ENCODE measurements at regions not wholly inside any gene's neighbourhood (a gene's known extent, or its start where the extent isn't known, plus 50 kb on each side); places are given as distances from the start of the nearest gene placed in this dataset.

- no peak for DNase-seq (ENCODE audit: low spot score)
- CTCF ChIA-PET (ENCODE audit: unreplicated experiment), result no interaction called here
- Histone ChIP-seq H3K27ac (ENCODE audit: low read depth, low read length, poor library complexity, severe bottlenecking) (no peak overlapping the region), H3K9me2 (ENCODE audit: insufficient read depth, low read length) (no peaks in the 10 kb centered on the region), H3K4me3 (ENCODE audit: low read depth, low read length, poor library complexity, severe bottlenecking) (no peak overlapping the region), H3K79me2 (ENCODE audit: insufficient read depth, low read depth, low read length) (no peaks in the 10 kb centered on the region), H3K4me1 (ENCODE audit: insufficient read depth, low read length, poor library complexity, severe bottlenecking) (no peaks in the 10 kb centered on the region), H2AFZ (ENCODE audit: low read length) (no peak overlapping the region), H3K36me3 (ENCODE audit: insufficient read depth, low read length) (no peaks in the 10 kb centered on the region), H4K20me1 (ENCODE audit: insufficient read depth, low read length) (no peaks in the 10 kb centered on the region), H3K9me3 (ENCODE audit: low read length) (no peaks in the 10 kb centered on the region), H3K4me2 (ENCODE audit: low read length) (no peak overlapping the region)
- POLR2A ChIA-PET, result interaction anchor here (0.7 kb wide), 1 partner anchor 1223 kb away, joined by 4 read pairs; no protein-coding TSS in a partner anchor
- no TSS peak for BruUV-seq (replicated peaks)
- TF ChIP-seq CTCF (conservative IDR thresholded peaks at IDR 0.05; ENCODE audit: low read length) (no peak), EZH2phosphoT487 (IDR thresholded peaks at IDR 0.05; ENCODE audit: borderline replicate concordance, low read depth, low read length) (no peak)
- intact Hi-C loops (cut with micrococcal nuclease; ENCODE audit: unreplicated experiment), result no loop called here
Observed at GRCh38 chr4:22031423-22031822, 82.9 kb upstream of the KCNIP4 start.

DNA sequence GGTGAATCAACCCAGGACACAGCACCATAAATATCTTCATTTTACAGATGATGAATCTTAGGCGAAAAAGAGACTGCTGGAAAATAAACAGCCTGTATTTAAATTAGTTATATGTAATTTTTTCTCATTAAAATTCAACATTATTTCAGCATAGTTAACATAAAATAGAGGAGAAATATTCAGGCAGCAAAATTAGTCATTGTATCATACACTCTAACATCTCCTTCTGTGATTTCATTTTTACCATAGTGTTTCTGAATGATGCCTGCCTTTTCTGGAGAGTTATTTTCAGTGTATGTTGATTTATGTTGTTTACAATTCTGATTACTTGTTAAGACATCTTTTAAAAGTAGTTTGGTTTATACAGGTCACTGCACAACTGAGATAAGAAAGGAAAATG lies 82.3 kb upstream of the KCNIP4 start:
- H3K9me2 ChIP-seq (ENCODE audit: insufficient read depth, low read length), result no peaks in the 10 kb centered on the region
- no peak overlapping the region for H2AFZ ChIP-seq (ENCODE audit: low read length)
- POLR2A ChIA-PET, result interaction anchor here (0.7 kb wide), 1 partner anchor 1222 kb away, joined by 4 read pairs; no protein-coding TSS in a partner anchor
- no peak for TF ChIP-seq CTCF (conservative IDR thresholded peaks at IDR 0.05; ENCODE audit: low read length)
- TF ChIP-seq EZH2phosphoT487 (IDR thresholded peaks at IDR 0.05; ENCODE audit: borderline replicate concordance, low read depth, low read length), result no peak
- no peaks in the 10 kb centered on the region for H3K4me1 ChIP-seq (ENCODE audit: insufficient read depth, low read length, poor library complexity, severe bottlenecking)
- H3K9me3 ChIP-seq (ENCODE audit: low read length), result no peaks in the 10 kb centered on the region
- intact Hi-C loops (cut with micrococcal nuclease; ENCODE audit: unreplicated experiment), result no loop called here
- H4K20me1 ChIP-seq (ENCODE audit: insufficient read depth, low read length), result no peaks in the 10 kb centered on the region
- DNase-seq (ENCODE audit: low spot score), result no peak
- no TSS peak for BruUV-seq (replicated peaks)
- no peaks in the 10 kb centered on the region for H3K36me3 ChIP-seq (ENCODE audit: insufficient read depth, low read length)
- no peak overlapping the region for H3K4me3 ChIP-seq (ENCODE audit: low read depth, low read length, poor library complexity, severe bottlenecking)
- no peak overlapping the region for H3K4me2 ChIP-seq (ENCODE audit: low read length)
- CTCF ChIA-PET (ENCODE audit: unreplicated experiment), result no interaction called here
- H3K27ac ChIP-seq (ENCODE audit: low read depth, low read length, poor library complexity, severe bottlenecking), result no peak overlapping the region
- no peaks in the 10 kb centered on the region for H3K79me2 ChIP-seq (ENCODE audit: insufficient read depth, low read depth, low read length)

DNA sequence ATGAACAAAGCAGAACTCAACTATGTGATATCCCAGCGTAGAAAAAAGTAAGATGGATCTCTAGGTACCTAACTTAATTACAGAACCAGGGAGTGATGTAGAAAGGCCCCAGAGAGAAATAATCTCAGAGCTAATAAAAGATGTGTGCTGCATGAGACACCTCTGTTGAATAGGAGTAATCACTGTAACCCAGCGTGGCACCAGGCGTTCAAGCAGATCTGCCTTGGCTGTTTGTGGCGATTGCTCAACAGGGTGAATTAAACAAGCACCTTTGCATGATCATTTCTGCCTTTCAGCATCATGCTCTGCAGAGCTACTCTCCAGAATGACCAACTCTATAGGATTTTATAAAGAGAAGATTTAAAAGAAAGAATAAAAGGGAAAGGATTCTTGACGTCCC lies 81.7 kb upstream of the KCNIP4 start:
- no peaks in the 10 kb centered on the region for H3K9me3 ChIP-seq (ENCODE audit: low read length)
- no peaks in the 10 kb centered on the region for H3K36me3 ChIP-seq (ENCODE audit: insufficient read depth, low read length)
- H3K4me2 ChIP-seq (ENCODE audit: low read length), result no peak overlapping the region
- TF ChIP-seq EZH2phosphoT487 (IDR thresholded peaks at IDR 0.05; ENCODE audit: borderline replicate concordance, low read depth, low read length) (no peak), CTCF (conservative IDR thresholded peaks at IDR 0.05; ENCODE audit: low read length) (no peak)
- no peaks in the 10 kb centered on the region for H3K4me1 ChIP-seq (ENCODE audit: insufficient read depth, low read length, poor library complexity, severe bottlenecking)
- H4K20me1 ChIP-seq (ENCODE audit: insufficient read depth, low read length), result no peaks in the 10 kb centered on the region
- no peak overlapping the region for H3K4me3 ChIP-seq (ENCODE audit: low read depth, low read length, poor library complexity, severe bottlenecking)
- no peaks in the 10 kb centered on the region for H3K79me2 ChIP-seq (ENCODE audit: insufficient read depth, low read depth, low read length)
- DNase-seq (ENCODE audit: low spot score), result no peak
- CTCF ChIA-PET (ENCODE audit: unreplicated experiment), result no interaction called here
- H3K9me2 ChIP-seq (ENCODE audit: insufficient read depth, low read length), result no peaks in the 10 kb centered on the region
- no TSS peak for BruUV-seq (replicated peaks)
- H3K27ac ChIP-seq (ENCODE audit: low read depth, low read length, poor library complexity, severe bottlenecking), result no peak overlapping the region
- no peak overlapping the region for H2AFZ ChIP-seq (ENCODE audit: low read length)
- intact Hi-C loops (cut with micrococcal nuclease; ENCODE audit: unreplicated experiment), result no loop called here
- POLR2A ChIA-PET, result no interaction called here
